Breast epithelium (tissue), 3 donors: ENCODE measurements at regions not wholly inside any gene's neighbourhood (a gene's known extent, or its start where the extent isn't known, plus 50 kb on each side); places are given as distances from the start of the nearest gene placed in this dataset.

ENCODE experiments used
- CTCF ChIP-seq, 3 donors: fragments of 450-650 bp; IDR thresholded peaks; one replicate each; pipeline ENCODE4 v1.5.1; 2016 to 2017; ENCODE audit warnings: antibody characterized with exemption in 3 of 3, mild to moderate bottlenecking in 3 of 3, moderate library complexity in 3 of 3
- POLR2A ChIP-seq: fragments of 450-650 bp; IDR thresholded peaks from one replicate; pipeline ENCODE4 v1.6.1; 2016; ENCODE audit warnings: antibody characterized with exemption, mild to moderate bottlenecking, moderate library complexity

- TF ChIP-seq POLR2A (no peak), CTCF (IDR thresholded peaks at IDR 0.05) (no peak)
Observed at GRCh38 chr12:67382241-67382871, 113.2 kb downstream of the CAND1 start.
